ENCODE measurements at regions not wholly inside any gene's neighbourhood (a gene's known extent, or its start where the extent isn't known, plus 50 kb on each side); places are given as distances from the start of the nearest gene placed in this dataset.
A peak's percentile ranks its signal among the peaks of the same experiment; 100 is the strongest.

GRCh38 chr18:10124557-10124956, 210.7 kb downstream of the VAPA start:
- Mint-ChIP-seq H3K4me1 (ENCODE audit: low read depth) (peaks cover 27% of the 10 kb centered on the region), H3K27ac (no peak overlapping the region), H3K27me3 (ENCODE audit: insufficient read depth) (peaks cover 4% of the 10 kb centered on the region), H3K4me3 (no peak overlapping the region), H3K36me3 (ENCODE audit: low read depth) (no peaks in the 10 kb centered on the region), H3K9me3 (no peaks in the 10 kb centered on the region)
- TF ChIP-seq CTCF (IDR thresholded peaks at IDR 0.05): no peak
- DNase-seq: no peak

GRCh38 chr18:10124967-10125366, 211.2 kb downstream of the VAPA start:
- Mint-ChIP-seq H3K9me3 (no peaks in the 10 kb centered on the region), H3K27me3 (ENCODE audit: insufficient read depth) (peaks cover 4% of the 10 kb centered on the region), H3K27ac (no peak overlapping the region), H3K4me1 (ENCODE audit: low read depth) (peaks cover 27% of the 10 kb centered on the region), H3K4me3 (no peak overlapping the region), H3K36me3 (ENCODE audit: low read depth) (no peaks in the 10 kb centered on the region)
- no peak for TF ChIP-seq CTCF (IDR thresholded peaks at IDR 0.05)
- no peak for DNase-seq

- Mint-ChIP-seq H3K4me3 (no peak overlapping the region), H3K9me3 (no peaks in the 10 kb centered on the region), H3K27ac (no peak overlapping the region), H3K4me1 (ENCODE audit: low read depth) (peaks cover 5% of the 10 kb centered on the region; the same call in 1 of the 2 replicates), H3K36me3 (ENCODE audit: low read depth) (no peaks in the 10 kb centered on the region), H3K27me3 (ENCODE audit: insufficient read depth) (peaks cover 7% of the 10 kb centered on the region)
- no peak for DNase-seq
- no peak for TF ChIP-seq CTCF (IDR thresholded peaks at IDR 0.05)
Observed at GRCh38 chr18:10127729-10128128, 213.9 kb downstream of the VAPA start.

DNA sequence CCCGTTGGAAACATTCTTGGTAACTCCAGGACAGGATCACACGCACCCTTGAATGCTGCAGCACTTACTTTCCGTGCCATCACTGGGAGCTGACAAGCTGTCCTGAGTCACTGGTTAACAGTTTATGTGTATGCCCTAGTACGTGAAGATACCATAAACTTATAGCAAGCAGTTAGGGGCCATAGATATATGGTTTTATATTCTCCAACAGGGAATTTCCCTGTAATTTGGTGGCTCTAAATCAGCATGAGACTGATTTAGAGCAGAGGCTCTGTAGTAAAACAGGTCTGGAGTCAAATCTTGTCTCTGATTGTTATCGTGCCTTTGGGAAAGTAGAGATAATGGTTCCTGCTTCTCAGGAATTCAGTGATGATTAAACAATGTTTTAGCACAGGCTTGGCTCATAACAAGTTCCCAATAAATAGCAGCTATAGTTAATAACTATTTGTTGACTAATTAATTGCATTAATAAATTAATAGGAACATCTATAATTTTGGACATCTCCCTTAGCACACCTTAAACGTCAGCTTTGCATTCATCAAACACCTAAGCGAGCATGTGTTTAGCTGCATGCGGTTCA, 215.2 kb downstream of the VAPA start:
- Mint-ChIP-seq H3K36me3 (ENCODE audit: low read depth) (no peaks in the 10 kb centered on the region), H3K9me3 (no peaks in the 10 kb centered on the region), H3K4me1 (ENCODE audit: low read depth) (no peaks in the 10 kb centered on the region; the same call in 1 of the 2 replicates), H3K27me3 (ENCODE audit: insufficient read depth) (peaks cover 7% of the 10 kb centered on the region), H3K4me3 (no peak overlapping the region; the same call in 1 of the 2 replicates), H3K27ac (no peak overlapping the region)
- TF ChIP-seq CTCF (IDR thresholded peaks at IDR 0.05): no peak
- peak; percentile 27 for DNase-seq

- Mint-ChIP-seq H3K9me3 (no peaks in the 10 kb centered on the region), H3K4me1 (ENCODE audit: low read depth) (peaks cover 5% of the 10 kb centered on the region; the same call in 1 of the 2 replicates), H3K36me3 (ENCODE audit: low read depth) (no peaks in the 10 kb centered on the region), H3K4me3 (no peak overlapping the region), H3K27ac (no peak overlapping the region), H3K27me3 (ENCODE audit: insufficient read depth) (peaks cover 7% of the 10 kb centered on the region)
- no peak for DNase-seq
- no peak for TF ChIP-seq CTCF (IDR thresholded peaks at IDR 0.05)
Observed at GRCh38 chr18:10130606-10131005, 216.8 kb downstream of the VAPA start.

- no peak for TF ChIP-seq CTCF (IDR thresholded peaks at IDR 0.05)
- H3K4me1 Mint-ChIP-seq (ENCODE audit: low read depth): peaks cover 8% of the 10 kb centered on the region; the same call in 1 of the 2 replicates
- H3K27ac Mint-ChIP-seq: no peak overlapping the region
- H3K9me3 Mint-ChIP-seq: no peaks in the 10 kb centered on the region
- no peak overlapping the region for H3K4me3 Mint-ChIP-seq
- no peaks in the 10 kb centered on the region for H3K36me3 Mint-ChIP-seq (ENCODE audit: low read depth)
- no peak for DNase-seq
- H3K27me3 Mint-ChIP-seq (ENCODE audit: insufficient read depth): peaks cover 7% of the 10 kb centered on the region
Observed at GRCh38 chr18:10131081-10131459, 217.3 kb downstream of the VAPA start.
